Loucy (cell line): ENCODE measurements at regions not wholly inside any gene's neighbourhood (a gene's known extent, or its start where the extent isn't known, plus 50 kb on each side); places are given as distances from the start of the nearest gene placed in this dataset.

Experiments
- EZH2phosphoT487 ChIP-seq: fragments of 200-600 bp; IDR thresholded peaks from 2 replicates; pipeline ENCODE4 v1.6.1; 2018; ENCODE audit warnings: antibody characterized with exemption, mild to moderate bottlenecking, moderate library complexity, borderline replicate concordance
- TF ChIP-seq, protein P1 (sequence below): fragments of 200-600 bp; sonication (generic); conservative IDR thresholded peaks from 2 replicates; pipeline ENCODE4 v1.5.1; 2014; ENCODE audit warnings: mild to moderate bottlenecking, antibody characterized with exemption, low read length

DNA sequence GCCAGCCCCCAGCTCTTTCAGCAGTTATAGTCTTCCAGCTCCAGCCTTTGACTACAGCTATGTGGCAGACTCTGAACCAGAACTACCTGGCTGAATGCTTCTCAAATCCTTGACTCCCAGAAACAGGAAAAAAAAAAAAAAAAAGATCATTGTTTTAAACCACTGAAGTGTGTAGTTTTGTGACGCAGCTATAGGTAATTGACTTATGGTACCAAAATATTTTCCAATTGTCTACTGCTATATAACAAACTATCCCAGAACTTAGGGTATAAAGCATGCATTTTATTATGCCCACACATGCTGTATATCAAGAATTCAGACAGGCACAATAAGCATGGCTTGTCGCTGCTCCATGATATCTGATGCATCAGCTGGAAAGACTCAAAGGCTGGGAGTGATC lies 127.1 kb upstream of the POC5 start:
- TF ChIP-seq, protein P1, sequence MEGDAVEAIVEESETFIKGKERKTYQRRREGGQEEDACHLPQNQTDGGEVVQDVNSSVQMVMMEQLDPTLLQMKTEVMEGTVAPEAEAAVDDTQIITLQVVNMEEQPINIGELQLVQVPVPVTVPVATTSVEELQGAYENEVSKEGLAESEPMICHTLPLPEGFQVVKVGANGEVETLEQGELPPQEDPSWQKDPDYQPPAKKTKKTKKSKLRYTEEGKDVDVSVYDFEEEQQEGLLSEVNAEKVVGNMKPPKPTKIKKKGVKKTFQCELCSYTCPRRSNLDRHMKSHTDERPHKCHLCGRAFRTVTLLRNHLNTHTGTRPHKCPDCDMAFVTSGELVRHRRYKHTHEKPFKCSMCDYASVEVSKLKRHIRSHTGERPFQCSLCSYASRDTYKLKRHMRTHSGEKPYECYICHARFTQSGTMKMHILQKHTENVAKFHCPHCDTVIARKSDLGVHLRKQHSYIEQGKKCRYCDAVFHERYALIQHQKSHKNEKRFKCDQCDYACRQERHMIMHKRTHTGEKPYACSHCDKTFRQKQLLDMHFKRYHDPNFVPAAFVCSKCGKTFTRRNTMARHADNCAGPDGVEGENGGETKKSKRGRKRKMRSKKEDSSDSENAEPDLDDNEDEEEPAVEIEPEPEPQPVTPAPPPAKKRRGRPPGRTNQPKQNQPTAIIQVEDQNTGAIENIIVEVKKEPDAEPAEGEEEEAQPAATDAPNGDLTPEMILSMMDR: no peak
- no peak for TF ChIP-seq EZH2phosphoT487
